ENCODE measurements at regions not wholly inside any gene's neighbourhood (a gene's known extent, or its start where the extent isn't known, plus 50 kb on each side); places are given as distances from the start of the nearest gene placed in this dataset.

DNA sequence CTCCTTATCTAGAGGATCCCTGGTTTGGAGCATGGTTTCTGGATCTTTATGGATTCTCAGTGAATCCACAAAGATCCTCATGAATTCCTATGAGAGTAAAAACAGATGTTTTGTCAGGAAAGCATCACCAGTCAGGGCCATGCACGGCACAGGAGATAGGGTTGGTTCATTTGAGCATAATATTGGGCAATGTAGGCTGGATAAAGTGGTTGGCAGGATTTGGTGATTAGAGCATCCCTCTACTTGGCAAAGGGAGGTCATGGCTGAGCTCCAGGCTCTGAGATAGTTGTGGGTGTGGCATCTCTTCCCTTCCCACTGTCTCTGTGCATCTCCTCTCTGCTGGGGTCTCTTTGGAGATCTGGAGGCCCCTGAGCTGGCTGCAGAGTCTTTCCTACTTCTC, 149.8 kb downstream of the DACT1 start:
- TF ChIP-seq, protein P1, sequence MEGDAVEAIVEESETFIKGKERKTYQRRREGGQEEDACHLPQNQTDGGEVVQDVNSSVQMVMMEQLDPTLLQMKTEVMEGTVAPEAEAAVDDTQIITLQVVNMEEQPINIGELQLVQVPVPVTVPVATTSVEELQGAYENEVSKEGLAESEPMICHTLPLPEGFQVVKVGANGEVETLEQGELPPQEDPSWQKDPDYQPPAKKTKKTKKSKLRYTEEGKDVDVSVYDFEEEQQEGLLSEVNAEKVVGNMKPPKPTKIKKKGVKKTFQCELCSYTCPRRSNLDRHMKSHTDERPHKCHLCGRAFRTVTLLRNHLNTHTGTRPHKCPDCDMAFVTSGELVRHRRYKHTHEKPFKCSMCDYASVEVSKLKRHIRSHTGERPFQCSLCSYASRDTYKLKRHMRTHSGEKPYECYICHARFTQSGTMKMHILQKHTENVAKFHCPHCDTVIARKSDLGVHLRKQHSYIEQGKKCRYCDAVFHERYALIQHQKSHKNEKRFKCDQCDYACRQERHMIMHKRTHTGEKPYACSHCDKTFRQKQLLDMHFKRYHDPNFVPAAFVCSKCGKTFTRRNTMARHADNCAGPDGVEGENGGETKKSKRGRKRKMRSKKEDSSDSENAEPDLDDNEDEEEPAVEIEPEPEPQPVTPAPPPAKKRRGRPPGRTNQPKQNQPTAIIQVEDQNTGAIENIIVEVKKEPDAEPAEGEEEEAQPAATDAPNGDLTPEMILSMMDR (IDR thresholded peaks at IDR 0.05; ENCODE audit: borderline replicate concordance, extremely low read depth, low read length, poor library complexity, severe bottlenecking), result no peak
- no peak for TF ChIP-seq EZH2 (IDR thresholded peaks at IDR 0.05; ENCODE audit: borderline replicate concordance, low read depth, low read length, severe bottlenecking)

Measured in DND-41 (cell line).